OCI-LY7 (cell line): ENCODE measurements at regions not wholly inside any gene's neighbourhood (a gene's known extent, or its start where the extent isn't known, plus 50 kb on each side); places are given as distances from the start of the nearest gene placed in this dataset.

ENCODE experiments used
- CTCF ChIP-seq: fragments of 200-600 bp; sonication (generic); conservative IDR thresholded peaks from 2 replicates; pipeline ENCODE4 v1.5.1; 2014; ENCODE audit warnings: mild to moderate bottlenecking, antibody characterized with exemption, low read length, moderate library complexity, mixed read lengths
- EZH2phosphoT487 ChIP-seq: fragments of 200-600 bp; sonication (generic); IDR thresholded peaks from 2 replicates; pipeline ENCODE4 v1.6.1; 2018; ENCODE audit warnings: low read depth, borderline replicate concordance, mild to moderate bottlenecking, mixed run types, antibody characterized with exemption, low read length, moderate library complexity, mixed read lengths

DNA sequence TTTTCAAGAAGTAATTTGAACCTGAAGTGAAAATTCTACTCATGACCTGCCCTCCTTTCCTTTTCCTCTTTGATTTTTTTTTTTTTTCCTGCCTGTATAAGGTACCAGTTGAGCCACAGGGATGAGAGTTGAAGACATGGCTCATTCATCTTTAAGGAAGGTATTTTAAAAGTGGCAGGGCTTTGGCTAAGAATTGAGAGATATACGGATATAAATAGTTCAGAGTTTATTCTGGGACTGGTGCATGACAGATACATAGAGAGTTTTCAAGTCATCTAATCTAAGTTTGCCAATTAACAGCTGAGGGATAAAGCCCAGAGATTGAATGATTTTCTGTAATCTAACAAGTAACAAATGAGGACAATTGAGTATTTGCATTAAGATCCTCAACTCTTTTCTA is 69.8 kb downstream of the BTBD3 start:
- TF ChIP-seq CTCF (no peak), EZH2phosphoT487 (no peak)
